ENCODE measurements at regions not wholly inside any gene's neighbourhood (a gene's known extent, or its start where the extent isn't known, plus 50 kb on each side); places are given as distances from the start of the nearest gene placed in this dataset.
"Not testable (repeated sequence)": the region's sequence is repeated elsewhere in the genome, so short reads cannot be mapped to it uniquely, and the experiment has no call there.

DNA sequence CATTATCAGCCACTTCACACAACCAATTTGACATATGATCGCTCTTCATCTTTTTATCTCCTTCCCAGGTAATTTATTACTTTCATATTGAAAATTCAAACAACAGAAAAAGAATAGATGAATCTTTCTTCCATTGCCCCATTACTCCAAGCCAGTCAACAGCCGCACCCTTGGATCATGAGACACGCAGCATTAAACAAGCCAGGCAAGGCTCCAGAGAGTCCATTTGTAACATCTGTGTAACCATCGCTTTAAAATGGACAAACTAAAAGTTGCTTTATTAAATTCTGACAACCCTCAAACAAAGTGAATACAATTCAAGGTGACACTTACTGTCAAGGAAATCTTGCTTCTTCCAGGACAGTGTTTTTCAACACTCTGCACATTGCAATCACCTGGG lies 200.3 kb downstream of the EPM2A start:
- no peak for DNase-seq (ENCODE audit: extremely low spot score, insufficient read length, low read depth)
- FAIRE-seq = no peak

GRCh38 chr6:145538989-145539388 lies 196.3 kb downstream of the EPM2A start:
- DNase-seq (ENCODE audit: extremely low spot score, insufficient read length, low read depth) = no peak
- FAIRE-seq = no peak

DNA sequence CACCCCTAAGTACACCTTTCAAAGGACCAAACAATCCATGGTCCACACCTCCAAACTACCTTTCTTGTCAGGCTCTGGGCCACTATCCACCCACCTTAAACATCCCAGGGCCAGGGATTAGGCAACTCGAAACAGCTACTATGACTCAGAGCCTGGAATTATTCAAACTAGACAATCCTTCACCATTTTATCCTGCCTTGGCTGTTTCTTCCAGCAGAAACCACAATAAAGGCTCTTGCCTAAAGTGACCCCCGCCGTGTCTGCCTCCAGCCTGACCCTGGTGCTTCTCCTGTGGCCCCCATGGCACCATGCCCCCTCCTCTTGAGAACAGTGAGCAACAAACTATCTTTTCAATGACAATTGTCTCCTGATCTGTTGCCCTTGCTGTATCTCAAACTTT lies 195.5 kb downstream of the EPM2A start:
- DNase-seq (ENCODE audit: extremely low spot score, insufficient read length, low read depth) (no peak), FAIRE-seq (no peak)

DNA sequence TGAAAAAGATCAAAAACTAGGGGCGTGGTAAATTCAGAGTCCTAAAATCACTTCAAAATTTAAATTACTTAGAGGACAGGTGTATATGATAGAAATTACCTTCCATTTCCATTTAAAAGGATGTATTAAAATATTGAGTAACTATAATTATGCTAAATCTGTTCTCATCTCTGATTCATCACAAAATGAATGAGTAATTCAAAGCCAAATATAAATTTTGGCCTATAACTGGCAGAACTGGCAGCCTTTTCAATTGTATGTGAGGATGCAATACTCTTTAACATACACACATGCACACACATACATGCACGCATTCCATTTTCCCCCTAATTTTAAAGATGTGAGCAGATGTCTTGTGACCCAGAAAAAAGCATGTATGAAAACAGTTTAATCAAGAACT lies 194.6 kb downstream of the EPM2A start:
- FAIRE-seq (no peak), DNase-seq (ENCODE audit: extremely low spot score, insufficient read length, low read depth) (no peak)

GRCh38 chr6:145544041-145544440 lies 191.3 kb downstream of the EPM2A start:
- no peak for FAIRE-seq
- no peak for DNase-seq (ENCODE audit: extremely low spot score, insufficient read length, low read depth)

DNA sequence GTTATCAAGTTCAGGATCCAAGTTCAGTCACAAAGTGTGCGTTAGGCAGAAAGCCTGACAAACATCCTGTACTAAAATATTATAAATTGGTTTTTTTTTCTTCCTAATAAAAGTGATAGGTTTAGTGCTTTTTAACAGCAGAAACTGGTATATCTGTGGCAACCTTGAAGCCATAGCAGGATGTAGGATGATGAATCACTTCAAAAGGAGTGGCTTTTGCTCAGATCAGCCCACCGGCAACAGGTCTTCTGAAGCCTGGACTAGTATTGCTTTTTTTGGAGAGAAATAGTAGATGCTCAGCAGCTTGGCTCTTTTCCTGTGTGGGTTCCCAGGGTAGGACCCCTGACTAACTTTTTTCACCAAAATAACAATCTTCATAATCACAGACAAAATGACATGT lies 190.8 kb downstream of the EPM2A start:
- DNase-seq (ENCODE audit: extremely low spot score, insufficient read length, low read depth) = no peak
- no peak for FAIRE-seq

DNA sequence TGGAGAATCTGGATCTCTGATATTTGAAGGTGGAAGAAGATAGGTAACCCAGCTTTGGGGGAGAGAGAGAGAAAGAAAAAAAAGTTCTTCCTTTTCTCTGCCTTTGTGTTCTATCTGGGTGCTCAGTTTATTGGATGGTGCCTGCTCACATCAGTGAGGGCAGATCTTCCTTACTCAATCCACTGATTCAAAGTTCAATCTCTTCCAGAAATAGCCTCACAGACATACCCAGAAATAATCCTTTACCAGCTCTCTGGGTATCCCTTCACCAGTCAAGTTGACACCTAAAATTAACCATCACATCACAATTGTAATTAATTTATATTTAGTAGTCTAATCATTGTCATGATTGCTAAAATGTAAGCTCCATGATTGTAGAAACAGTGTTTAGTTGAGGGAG lies 189.1 kb downstream of the EPM2A start:
- DNase-seq (ENCODE audit: extremely low spot score, insufficient read length, low read depth) = no peak
- no peak for FAIRE-seq

DNA sequence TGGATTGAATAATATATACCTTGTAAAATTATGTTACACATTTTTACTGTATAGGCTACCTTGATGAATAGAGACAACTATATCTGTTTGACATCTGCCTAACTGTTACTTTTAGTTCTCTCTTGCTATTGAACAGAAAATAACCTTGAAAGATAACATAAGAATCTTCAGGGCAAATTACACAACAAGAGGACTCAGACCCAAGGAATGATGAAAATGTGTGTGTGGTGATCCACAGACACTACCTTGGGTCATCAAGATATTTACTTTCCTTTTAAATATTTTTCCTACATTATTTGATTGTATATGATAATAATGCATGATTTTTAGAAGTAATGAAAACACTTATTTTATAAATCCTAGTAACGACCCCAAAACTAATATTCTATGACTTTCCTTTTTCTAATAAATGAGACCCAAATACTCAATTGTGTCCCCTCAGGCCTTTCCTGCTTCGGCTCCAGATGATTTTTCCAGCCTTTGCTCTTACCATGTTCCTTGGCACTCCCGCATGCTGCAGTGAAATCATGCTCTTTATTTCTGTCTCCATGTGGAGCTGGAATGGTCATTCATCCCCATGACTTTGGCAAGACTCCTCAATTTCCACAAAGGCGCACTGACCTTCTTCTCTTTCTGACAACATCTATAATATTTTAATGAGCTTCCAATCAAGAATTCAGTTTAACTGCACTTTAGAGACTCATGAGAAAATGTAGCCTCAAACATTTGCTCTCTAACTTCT lies 187.6 kb downstream of the EPM2A start:
- no peak for DNase-seq (ENCODE audit: extremely low spot score, insufficient read length, low read depth)
- FAIRE-seq = no peak

DNA sequence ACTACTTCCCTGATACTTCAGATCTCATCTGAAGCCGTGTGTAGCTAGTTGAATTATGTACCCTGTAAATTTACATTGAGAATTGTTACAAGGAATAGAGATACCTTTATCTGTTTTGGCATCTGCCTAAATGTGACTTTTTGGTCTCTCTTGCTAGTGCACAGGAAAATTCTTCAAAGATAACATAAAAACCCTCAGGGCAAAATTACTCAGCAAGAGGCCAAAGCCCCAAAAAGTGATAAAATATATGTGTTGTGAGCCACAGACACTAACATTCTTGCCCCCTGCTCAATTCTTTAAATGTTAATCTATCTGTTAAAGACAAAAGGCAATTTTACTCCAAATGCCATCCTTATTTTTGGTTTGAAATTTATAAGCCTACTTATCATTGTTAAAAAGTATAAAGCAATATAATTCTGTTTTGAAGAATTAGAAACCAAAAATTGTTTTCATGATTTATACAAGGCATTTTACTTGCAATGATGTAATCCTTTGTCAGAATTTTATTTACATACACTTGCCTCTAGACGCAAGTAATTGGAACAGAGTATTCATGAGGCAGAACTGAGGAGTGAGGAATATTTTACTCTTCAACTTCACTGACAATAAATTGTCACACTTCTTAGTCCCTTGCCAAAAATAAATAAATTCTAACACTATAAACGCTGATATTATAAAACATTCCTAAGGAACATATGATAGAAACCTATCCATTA lies 186.2 kb downstream of the EPM2A start:
- FAIRE-seq = no peak
- no peak for DNase-seq (ENCODE audit: extremely low spot score, insufficient read length, low read depth)

DNA sequence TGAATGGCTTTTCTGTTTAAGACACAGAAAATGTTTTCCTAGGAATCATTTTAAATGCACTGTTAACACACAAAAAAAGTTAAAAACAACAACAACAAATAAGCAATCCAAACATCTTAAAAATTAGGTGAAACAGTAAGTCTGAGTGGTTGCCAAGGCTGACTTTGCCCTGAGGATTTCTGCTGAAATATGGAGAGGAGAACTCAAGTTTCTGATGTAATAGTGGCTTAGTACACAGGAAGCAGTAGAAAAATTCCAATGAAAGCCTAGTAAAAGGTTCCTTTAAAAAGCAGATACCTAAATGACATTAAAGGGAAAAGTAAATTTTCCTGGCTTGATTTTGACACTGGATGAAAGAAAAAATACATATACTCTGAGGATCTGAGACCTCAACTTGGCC lies 184.2 kb downstream of the EPM2A start:
- DNase-seq (ENCODE audit: extremely low spot score, insufficient read length, low read depth) = no peak
- FAIRE-seq = no peak

DNA sequence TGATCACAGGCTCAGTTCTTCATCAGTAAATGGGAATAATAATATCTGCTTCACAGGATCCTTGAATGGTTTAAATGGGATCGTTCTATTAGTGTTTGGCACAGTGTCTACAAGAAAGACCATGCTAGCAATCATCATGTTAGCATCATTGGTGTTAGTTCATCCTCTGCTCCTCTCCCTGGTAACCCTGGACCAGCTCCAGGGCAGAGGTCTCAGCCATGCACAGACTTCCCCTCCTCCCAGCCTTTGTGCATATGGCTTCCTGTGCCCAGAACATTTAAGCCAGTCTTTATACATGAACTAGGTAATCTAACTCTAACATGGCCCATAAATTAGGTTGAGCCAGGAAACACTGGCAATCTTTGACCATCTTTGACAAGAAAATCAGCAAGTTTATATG lies 180.2 kb downstream of the EPM2A start:
- DNase-seq (ENCODE audit: extremely low spot score, insufficient read length, low read depth) = no peak
- FAIRE-seq = no peak

GRCh38 chr6:145557474-145557873 lies 177.8 kb downstream of the EPM2A start:
- FAIRE-seq (no peak), DNase-seq (ENCODE audit: extremely low spot score, insufficient read length, low read depth) (no peak)

DNA sequence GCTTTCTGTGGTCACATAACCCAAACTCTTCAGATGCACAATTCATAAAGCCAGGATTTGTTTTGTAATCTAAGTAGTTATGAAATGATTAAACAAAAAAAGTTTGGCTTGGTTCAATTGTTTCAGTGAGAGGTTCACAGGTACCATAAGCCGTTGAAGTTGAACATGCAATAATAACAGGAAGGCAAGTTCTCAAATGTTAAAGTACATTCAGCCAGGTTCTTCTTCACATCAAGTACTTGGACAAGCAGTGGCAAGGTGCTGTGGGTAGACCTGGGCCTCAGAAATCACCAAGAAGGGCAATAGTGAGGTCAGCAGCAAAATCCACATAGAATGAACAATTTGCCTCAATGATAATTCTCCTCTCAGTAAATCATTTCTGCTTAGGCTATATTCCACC lies 175.5 kb downstream of the EPM2A start:
- FAIRE-seq (no peak), DNase-seq (ENCODE audit: extremely low spot score, insufficient read length, low read depth) (no peak)

DNA sequence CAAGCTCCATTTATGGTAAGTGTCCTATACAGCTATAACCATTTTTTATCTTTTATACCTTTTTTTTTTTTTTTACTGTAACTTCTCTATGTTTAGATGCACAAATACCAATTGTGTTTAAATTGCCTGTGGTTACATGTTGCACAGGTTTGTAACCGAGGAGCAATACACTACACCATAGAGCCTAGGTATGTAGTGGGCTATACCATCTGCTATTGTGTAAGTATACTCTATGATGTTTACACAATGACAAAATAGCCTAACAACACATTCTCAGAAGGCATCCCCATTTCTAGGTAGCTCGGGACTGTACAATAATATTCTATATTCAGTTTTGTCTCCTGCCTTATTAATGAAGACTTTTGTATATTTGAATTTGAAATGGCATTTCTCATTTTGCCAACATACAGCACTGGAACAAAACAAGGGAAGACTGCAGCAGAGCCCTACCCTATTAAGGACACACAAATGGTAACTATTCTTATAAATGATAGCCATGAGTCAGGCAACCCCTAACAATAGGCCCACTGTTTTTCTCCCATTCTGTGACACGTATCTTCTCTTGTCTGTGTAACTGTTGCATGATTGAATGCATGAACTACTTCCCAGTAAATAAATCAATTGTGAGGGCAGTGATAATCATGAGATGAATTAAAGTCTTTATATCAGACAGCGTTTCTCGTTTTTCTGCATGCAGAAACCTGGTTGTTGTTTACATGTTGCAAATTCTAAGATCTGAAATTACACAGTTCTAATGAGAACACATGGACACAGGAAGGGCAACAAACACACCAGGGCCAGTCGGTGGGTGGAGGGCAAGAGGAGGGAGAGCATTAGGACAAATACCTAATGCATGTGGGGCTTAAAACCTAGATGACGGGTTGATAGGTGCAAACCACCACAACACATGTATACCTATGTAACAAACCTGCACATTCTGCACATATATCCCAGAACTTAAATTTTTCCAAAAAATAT lies 173.9 kb downstream of the EPM2A start:
- DNase-seq (ENCODE audit: extremely low spot score, insufficient read length, low read depth) = no peak
- no peak for FAIRE-seq

- DNase-seq (ENCODE audit: extremely low spot score, insufficient read length, low read depth) (no peak), FAIRE-seq (no peak)
Observed at GRCh38 chr6:145562771-145563615, 172.3 kb downstream of the EPM2A start.

- DNase-seq (ENCODE audit: extremely low spot score, insufficient read length, low read depth) (no peak), FAIRE-seq (no peak)
Observed at GRCh38 chr6:145564553-145564952, 170.8 kb downstream of the EPM2A start.

GRCh38 chr6:145567684-145568252 lies 167.6 kb downstream of the EPM2A start:
- DNase-seq (ENCODE audit: extremely low spot score, insufficient read length, low read depth) (no peak), FAIRE-seq (no peak)

GRCh38 chr6:145569140-145569539 lies 166.2 kb downstream of the EPM2A start:
- DNase-seq (ENCODE audit: extremely low spot score, insufficient read length, low read depth) (no peak), FAIRE-seq (no peak)

DNA sequence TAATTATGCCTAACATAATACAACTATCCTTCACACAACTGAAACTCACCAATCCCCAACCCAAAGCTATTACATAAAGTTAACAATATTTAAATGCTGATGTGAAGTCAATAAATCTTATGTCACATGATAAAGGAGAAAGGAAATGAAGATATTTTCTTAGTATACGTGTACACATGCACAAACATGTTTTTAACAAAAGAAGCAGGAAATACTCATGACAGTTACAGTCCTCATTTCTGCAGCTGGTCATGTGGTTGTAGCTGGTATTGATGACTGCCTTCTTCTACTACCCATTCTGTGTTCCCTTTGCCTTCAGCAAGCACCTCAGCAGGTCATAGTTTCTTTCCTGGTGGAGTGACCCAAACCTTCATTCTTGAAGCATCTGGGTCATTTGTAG lies 165.0 kb downstream of the EPM2A start:
- FAIRE-seq; DNase-seq (ENCODE audit: extremely low spot score, insufficient read length, low read depth): not testable (repeated sequence)
